ENCODE measurements at regions not wholly inside any gene's neighbourhood (a gene's known extent, or its start where the extent isn't known, plus 50 kb on each side); places are given as distances from the start of the nearest gene placed in this dataset.
A peak's percentile ranks its signal among the peaks of the same experiment; 100 is the strongest.

GRCh38 chr11:11786771-11787170, 55.0 kb upstream of the USP47 start:
- peak in 3 of 4 experiments; percentile 30 to 50 (median 44) for TF ChIP-seq CTCF (IDR thresholded peaks at IDR 0.05)
- no peak for TF ChIP-seq POLR2A (IDR thresholded peaks at IDR 0.05)

Measured in uterus (tissue), 2 donors.